Calu3 (cell line): ENCODE measurements at regions not wholly inside any gene's neighbourhood (a gene's known extent, or its start where the extent isn't known, plus 50 kb on each side); places are given as distances from the start of the nearest gene placed in this dataset.

Experiments
- BruUV-seq: library from RNA; stranded (reverse); fragments of 400-500 nt; replicated peaks from 2 replicates; lab custom pipeline; 2021; lab: Mats Ljungman, UMichigan
- CTCF ChIA-PET: fragments of 300-600 bp; sonication (Branson Sonifier 250); formaldehyde crosslinking; loops from one replicate; lab custom pipeline; 2022; ENCODE audit warnings: antibody characterized with exemption; lab: Charles Lee
- DNase-seq: peaks from one replicate; pipeline ENCODE4 v3.0.0; 2022
- H3K27ac Mint-ChIP-seq: one replicate; pipeline ENCODE4 v1.8.0; 2022; ENCODE audit warnings: mixed read lengths; ENCODE audit not compliant: unreplicated experiment
- H3K27me3 Mint-ChIP-seq: one replicate; pipeline ENCODE4 v1.8.0; 2022; ENCODE audit warnings: mixed read lengths; ENCODE audit not compliant: unreplicated experiment
- H3K36me3 Mint-ChIP-seq: one replicate; pipeline ENCODE4 v1.8.0; 2022; ENCODE audit warnings: mild to moderate bottlenecking, moderate library complexity, mixed read lengths; ENCODE audit not compliant: insufficient read depth, unreplicated experiment
- H3K4me1 Mint-ChIP-seq: one replicate; pipeline ENCODE4 v1.8.0; 2022; ENCODE audit warnings: mild to moderate bottlenecking, low read depth, mixed read lengths; ENCODE audit not compliant: unreplicated experiment
- H3K4me3 Mint-ChIP-seq: one replicate; pipeline ENCODE4 v1.8.0; 2022; ENCODE audit warnings: mild to moderate bottlenecking, low read depth, moderate library complexity, mixed read lengths; ENCODE audit not compliant: unreplicated experiment
- H3K9me3 Mint-ChIP-seq: one replicate; pipeline ENCODE4 v1.8.0; 2022; ENCODE audit warnings: low read depth, mixed read lengths; ENCODE audit not compliant: unreplicated experiment
- intact Hi-C: fragments of 100-400 bp; cut with micrococcal nuclease; formaldehyde crosslinking; loops from one replicate; pipeline ENCODE4 v1.10.0; 2022; ENCODE audit not compliant: unreplicated experiment
- TF ChIP-seq, protein P1 (sequence below): fragments of 200-600 bp; IDR thresholded peaks from one replicate; pipeline ENCODE4 v1.8.0; 2022; ENCODE audit warnings: antibody characterized with exemption; ENCODE audit not compliant: unreplicated experiment

- H3K27me3 Mint-ChIP-seq, result no peaks in the 10 kb centered on the region
- intact Hi-C loops, result no loop called here
- H3K36me3 Mint-ChIP-seq, result no peaks in the 10 kb centered on the region
- H3K9me3 Mint-ChIP-seq, result peaks cover 12% of the 10 kb centered on the region
- no peak overlapping the region for H3K27ac Mint-ChIP-seq
- BruUV-seq, result no TSS peak
- no peak overlapping the region for H3K4me3 Mint-ChIP-seq
- no peaks in the 10 kb centered on the region for H3K4me1 Mint-ChIP-seq
- no peak for DNase-seq
- CTCF ChIA-PET, result no interaction called here
- TF ChIP-seq, protein P1, sequence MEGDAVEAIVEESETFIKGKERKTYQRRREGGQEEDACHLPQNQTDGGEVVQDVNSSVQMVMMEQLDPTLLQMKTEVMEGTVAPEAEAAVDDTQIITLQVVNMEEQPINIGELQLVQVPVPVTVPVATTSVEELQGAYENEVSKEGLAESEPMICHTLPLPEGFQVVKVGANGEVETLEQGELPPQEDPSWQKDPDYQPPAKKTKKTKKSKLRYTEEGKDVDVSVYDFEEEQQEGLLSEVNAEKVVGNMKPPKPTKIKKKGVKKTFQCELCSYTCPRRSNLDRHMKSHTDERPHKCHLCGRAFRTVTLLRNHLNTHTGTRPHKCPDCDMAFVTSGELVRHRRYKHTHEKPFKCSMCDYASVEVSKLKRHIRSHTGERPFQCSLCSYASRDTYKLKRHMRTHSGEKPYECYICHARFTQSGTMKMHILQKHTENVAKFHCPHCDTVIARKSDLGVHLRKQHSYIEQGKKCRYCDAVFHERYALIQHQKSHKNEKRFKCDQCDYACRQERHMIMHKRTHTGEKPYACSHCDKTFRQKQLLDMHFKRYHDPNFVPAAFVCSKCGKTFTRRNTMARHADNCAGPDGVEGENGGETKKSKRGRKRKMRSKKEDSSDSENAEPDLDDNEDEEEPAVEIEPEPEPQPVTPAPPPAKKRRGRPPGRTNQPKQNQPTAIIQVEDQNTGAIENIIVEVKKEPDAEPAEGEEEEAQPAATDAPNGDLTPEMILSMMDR, result no peak
Measured at GRCh38 chr10:37563715-37564108, 293.7 kb downstream of the ZNF248 start.

DNA sequence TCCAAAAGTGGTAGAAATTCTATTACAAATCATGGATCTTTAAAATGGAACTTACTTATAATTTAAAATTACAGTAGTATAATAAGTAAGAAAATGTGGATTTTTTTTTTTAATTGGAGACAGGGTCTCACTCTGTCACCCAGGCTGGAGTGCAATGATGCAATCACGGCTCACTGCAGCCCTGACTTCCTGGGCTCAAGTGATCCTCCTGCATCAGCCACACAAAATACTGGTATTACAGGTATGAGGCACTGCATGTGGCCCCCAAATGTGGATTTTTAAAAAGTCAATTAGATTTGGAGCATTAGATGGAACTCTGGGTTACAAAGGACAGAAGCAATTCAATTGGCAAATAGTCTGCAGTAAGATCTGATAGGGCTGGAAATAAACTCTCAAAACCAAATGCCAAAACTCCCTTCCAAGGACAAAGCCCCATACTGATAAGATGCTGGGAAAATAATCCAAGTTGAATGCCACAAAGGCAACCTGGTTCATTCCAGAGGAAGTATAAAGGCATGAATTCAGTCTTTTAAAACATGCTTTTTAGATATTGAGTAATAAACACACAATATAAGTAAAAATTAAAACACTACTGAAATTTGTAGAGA, 294.2 kb downstream of the ZNF248 start:
- H3K9me3 Mint-ChIP-seq, result peaks cover 10% of the 10 kb centered on the region
- TF ChIP-seq, protein P1, result no peak

DNA sequence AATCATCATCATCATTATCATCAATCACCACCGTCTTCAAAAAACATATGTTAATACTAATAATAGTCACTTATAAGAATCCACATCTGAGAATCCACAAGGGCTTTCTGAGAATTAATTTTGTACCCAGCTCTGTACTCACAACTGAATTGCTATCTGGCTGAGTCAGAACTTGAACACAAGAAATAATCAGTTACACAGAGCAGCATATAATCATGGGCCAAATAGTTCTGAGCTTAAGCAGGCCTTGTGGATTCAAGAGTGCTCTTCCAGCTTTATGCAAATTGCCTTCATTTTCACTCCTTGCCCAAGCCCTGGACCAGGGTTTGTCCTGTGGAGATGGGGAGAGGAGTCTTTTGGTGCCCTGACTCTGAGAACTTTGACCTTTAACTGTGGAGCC, 304.5 kb downstream of the ZNF248 start:
- CTCF ChIA-PET, result no interaction called here

More for the DNA sequence above, 294.2 kb downstream of the ZNF248 start:
- CTCF ChIA-PET, result no interaction called here
- Mint-ChIP-seq H3K4me3 (no peak overlapping the region), H3K36me3 (no peaks in the 10 kb centered on the region), H3K27ac (no peak overlapping the region), H3K27me3 (no peaks in the 10 kb centered on the region), H3K4me1 (no peaks in the 10 kb centered on the region)
- intact Hi-C loops, result no loop called here
- DNase-seq, result no peak
- no TSS peak for BruUV-seq

DNA sequence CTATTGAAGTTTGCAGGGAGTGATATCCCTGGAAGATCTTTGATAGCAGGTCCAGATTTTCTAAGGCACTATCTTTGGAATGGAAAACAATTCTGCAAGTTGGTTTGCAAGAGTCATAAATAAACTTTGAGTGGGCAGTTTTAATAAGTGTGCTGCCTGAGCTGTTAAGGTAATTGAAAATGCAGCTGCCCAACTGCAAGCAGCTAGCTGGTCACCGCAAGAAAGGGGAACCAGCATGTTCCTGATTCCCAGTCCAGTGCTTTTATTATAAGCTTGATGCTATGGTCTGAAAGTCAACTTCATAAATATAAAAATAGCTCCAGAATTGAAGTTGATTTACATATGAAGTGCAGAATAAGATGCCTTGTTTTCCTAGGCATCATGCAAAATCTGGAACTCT, 308.4 kb downstream of the ZNF248 start:
- H3K27ac Mint-ChIP-seq, result no peak overlapping the region
- no TSS peak for BruUV-seq
- no peak overlapping the region for H3K4me3 Mint-ChIP-seq
- intact Hi-C loops, result no loop called here
- H3K36me3 Mint-ChIP-seq, result no peaks in the 10 kb centered on the region
- DNase-seq, result no peak
- TF ChIP-seq, protein P1, result no peak
- CTCF ChIA-PET, result no interaction called here
- no peaks in the 10 kb centered on the region for H3K4me1 Mint-ChIP-seq
- peaks cover 4% of the 10 kb centered on the region for H3K9me3 Mint-ChIP-seq
- H3K27me3 Mint-ChIP-seq, result no peaks in the 10 kb centered on the region

More for the DNA sequence above, 304.5 kb downstream of the ZNF248 start:
- BruUV-seq, result no TSS peak
- intact Hi-C loops, result no loop called here
- Mint-ChIP-seq H3K27ac (no peak overlapping the region), H3K27me3 (no peaks in the 10 kb centered on the region), H3K4me3 (no peak overlapping the region), H3K4me1 (no peaks in the 10 kb centered on the region), H3K9me3 (peaks cover 12% of the 10 kb centered on the region), H3K36me3 (no peaks in the 10 kb centered on the region)
- no peak for DNase-seq
- TF ChIP-seq, protein P1, result no peak
